DOHH2 (cell line): ENCODE measurements at regions not wholly inside any gene's neighbourhood (a gene's known extent, or its start where the extent isn't known, plus 50 kb on each side); places are given as distances from the start of the nearest gene placed in this dataset.

Experiments
- H3F3A ChIP-seq: fragments of 200-600 bp; sonication (generic), shearing (Covaris generic); 2 replicates; pipeline ENCODE4 v1.6.0; 2016; ENCODE audit warnings: antibody characterized with exemption, mild to moderate bottlenecking; ENCODE audit not compliant: control insufficient read depth, insufficient read depth
- H3K27ac ChIP-seq: fragments of 200-600 bp; sonication (generic); 2 replicates; pipeline ENCODE4 v1.5.1; 2014; ENCODE audit warnings: low read depth, mild to moderate bottlenecking, low read length, moderate library complexity
- H3K27me3 ChIP-seq: fragments of 200-600 bp; sonication (generic); 2 replicates; pipeline ENCODE4 v1.6.1; 2014; ENCODE audit warnings: mild to moderate bottlenecking, low read length, mixed read lengths; ENCODE audit not compliant: control insufficient read depth
- H3K36me3 ChIP-seq: fragments of 200-600 bp; sonication (generic); 2 replicates; pipeline ENCODE4 v1.6.1; 2014; ENCODE audit warnings: mild to moderate bottlenecking, low read length, moderate library complexity, mixed read lengths; ENCODE audit not compliant: control insufficient read depth
- H3K4me1 ChIP-seq: fragments of 200-600 bp; sonication (generic); 2 replicates; pipeline ENCODE4 v1.6.1; 2014; ENCODE audit warnings: mild to moderate bottlenecking, low read length, mixed read lengths; ENCODE audit not compliant: control insufficient read depth
- H3K4me2 ChIP-seq: fragments of 200-600 bp; sonication (generic); 2 replicates; pipeline ENCODE4 v1.6.0; 2014; ENCODE audit warnings: mild to moderate bottlenecking, low read length, moderate library complexity
- H3K4me3 ChIP-seq: fragments of 200-600 bp; sonication (generic); 2 replicates; pipeline ENCODE4 v1.5.1; 2014; ENCODE audit warnings: mild to moderate bottlenecking, low read length, mixed read lengths
- H3K79me2 ChIP-seq: fragments of 200-600 bp; sonication (generic); 2 replicates; pipeline ENCODE4 v1.6.1; 2014; ENCODE audit warnings: mild to moderate bottlenecking, low read length, mixed read lengths; ENCODE audit not compliant: control insufficient read depth
- H3K9me2 ChIP-seq: fragments of 200-600 bp; sonication (generic); replicated peaks from 2 replicates; pipeline ENCODE4 v1.6.1; 2014; ENCODE audit warnings: mild to moderate bottlenecking, low read length, mixed read lengths; ENCODE audit not compliant: control insufficient read depth
- H3K9me3 ChIP-seq: fragments of 200-600 bp; sonication (generic); 2 replicates; pipeline ENCODE4 v1.6.1; 2014; ENCODE audit warnings: antibody characterized with exemption, low read length, mixed read lengths; ENCODE audit not compliant: control insufficient read depth, insufficient read depth
- H4K20me1 ChIP-seq: fragments of 200-600 bp; sonication (generic); 2 replicates; pipeline ENCODE4 v1.6.0; 2014; ENCODE audit warnings: low read depth, mild to moderate bottlenecking, antibody characterized with exemption, low read length, moderate library complexity; ENCODE audit not compliant: control insufficient read depth, insufficient read depth
- CTCF ChIP-seq: fragments of 200-600 bp; sonication (generic); IDR thresholded peaks from one replicate; pipeline ENCODE4 v1.5.1; 2014; ENCODE audit warnings: antibody characterized with exemption, mild to moderate bottlenecking, low read depth, low read length; ENCODE audit not compliant: poor library complexity, severe bottlenecking
- EZH2phosphoT487 ChIP-seq: fragments of 200-600 bp; sonication (generic); IDR thresholded peaks from 2 replicates; pipeline ENCODE4 v1.6.1; 2017; ENCODE audit warnings: borderline replicate concordance, mild to moderate bottlenecking, antibody characterized with exemption, low read length, moderate library complexity, mixed read lengths

GRCh38 chr13:50615234-50615633 is 228.3 kb downstream of the DLEU7 start:
- Histone ChIP-seq H4K20me1 (no peaks in the 10 kb centered on the region), H3K27ac (no peak overlapping the region), H3F3A (no peaks in the 10 kb centered on the region), H3K27me3 (no peaks in the 10 kb centered on the region), H3K4me1 (peaks cover 62% of the 10 kb centered on the region), H3K4me3 (no peak overlapping the region), H3K36me3 (no peaks in the 10 kb centered on the region), H3K9me2 (no peaks in the 10 kb centered on the region), H3K79me2 (no peaks in the 10 kb centered on the region), H3K4me2 (no peak overlapping the region), H3K9me3 (no peaks in the 10 kb centered on the region)
- TF ChIP-seq CTCF (no peak), EZH2phosphoT487 (no peak)

DNA sequence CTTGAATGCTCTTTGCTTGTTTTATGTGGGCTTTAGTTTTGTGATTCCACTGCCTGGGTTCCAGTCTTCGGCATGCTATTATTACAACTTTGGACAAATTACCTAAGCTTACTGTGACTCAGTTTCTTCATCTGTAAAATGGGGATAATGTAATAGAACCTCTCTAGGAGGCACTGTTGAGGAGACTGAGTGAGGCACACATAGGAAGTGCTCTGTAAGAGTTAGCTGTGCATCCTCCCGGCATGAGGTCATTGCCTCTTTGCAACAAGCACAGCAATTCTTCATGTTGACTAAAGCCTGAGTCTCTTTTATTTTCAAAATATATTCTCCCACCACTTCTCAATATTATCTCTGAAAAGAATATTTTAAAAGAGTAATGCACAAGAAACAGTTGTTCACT is 227.4 kb downstream of the DLEU7 start:
- Histone ChIP-seq H3F3A (no peaks in the 10 kb centered on the region), H3K4me1 (peaks cover 59% of the 10 kb centered on the region), H3K36me3 (no peaks in the 10 kb centered on the region), H3K79me2 (no peaks in the 10 kb centered on the region), H3K4me2 (no peak overlapping the region), H4K20me1 (no peaks in the 10 kb centered on the region), H3K27ac (no peak overlapping the region), H3K27me3 (no peaks in the 10 kb centered on the region), H3K4me3 (no peak overlapping the region), H3K9me2 (no peaks in the 10 kb centered on the region), H3K9me3 (no peaks in the 10 kb centered on the region)
- TF ChIP-seq EZH2phosphoT487 (no peak), CTCF (no peak)

DNA sequence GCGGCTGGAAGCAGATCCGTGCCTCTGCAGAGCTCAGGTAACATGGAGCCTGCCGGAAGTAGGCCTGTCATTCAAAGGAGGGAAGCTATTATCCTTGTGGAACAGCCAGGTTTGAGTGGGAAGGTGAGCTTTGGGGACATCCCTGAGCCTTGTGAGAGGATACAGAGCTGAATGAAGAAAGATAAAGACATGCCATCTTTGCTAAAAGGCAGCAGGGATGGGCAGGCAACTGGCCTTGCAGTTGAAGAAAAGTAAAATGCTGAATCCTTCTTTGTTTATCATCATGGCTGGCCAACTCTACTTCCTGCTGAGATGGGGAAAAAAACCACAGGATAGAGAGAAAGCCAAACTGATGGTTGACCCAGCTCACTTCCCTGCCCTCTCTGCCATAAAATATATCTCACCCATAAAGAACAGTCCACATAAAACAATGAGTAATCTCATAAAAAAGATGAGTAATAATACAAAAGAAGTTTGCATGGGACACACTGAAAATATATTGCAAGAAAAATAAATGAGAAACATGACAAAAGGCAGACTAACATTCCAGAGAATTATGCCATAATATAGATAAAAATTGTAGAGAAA is 226.3 kb downstream of the DLEU7 start:
- TF ChIP-seq EZH2phosphoT487 (no peak), CTCF (no peak)
- peak overlapping the region; percentile 52 for H3K4me2 ChIP-seq
- H3K27me3 ChIP-seq = no peaks in the 10 kb centered on the region
- H3K36me3 ChIP-seq = no peaks in the 10 kb centered on the region
- H4K20me1 ChIP-seq = no peaks in the 10 kb centered on the region
- no peaks in the 10 kb centered on the region for H3K79me2 ChIP-seq
- peaks cover 48% of the 10 kb centered on the region for H3K4me1 ChIP-seq
- H3F3A ChIP-seq = no peaks in the 10 kb centered on the region
- peak overlapping the region; percentile 38 for H3K4me3 ChIP-seq
- H3K9me2 ChIP-seq = no peaks in the 10 kb centered on the region
- H3K27ac ChIP-seq = no peak overlapping the region
- no peaks in the 10 kb centered on the region for H3K9me3 ChIP-seq
